ENCODE measurements at regions not wholly inside any gene's neighbourhood (a gene's known extent, or its start where the extent isn't known, plus 50 kb on each side); places are given as distances from the start of the nearest gene placed in this dataset.

- ChIA-PET CTCF (no interaction called here), POLR2A (interaction anchor here (1.7 kb wide), 1 partner anchor 206 kb away, joined by 5 read pairs; no protein-coding TSS in a partner anchor)
- TF ChIP-seq NFRKB (IDR thresholded peaks at IDR 0.05) (no peak), L3MBTL2 (conservative IDR thresholded peaks at IDR 0.05) (no peak), ELF4 (IDR thresholded peaks at IDR 0.05) (no peak), SP1 (IDR thresholded peaks at IDR 0.05) (no peak), ZNF384 (IDR thresholded peaks at IDR 0.05) (no peak), SUZ12 (IDR thresholded peaks at IDR 0.05) (no peak), HDGF (IDR thresholded peaks at IDR 0.05; ENCODE audit: borderline replicate concordance) (no peak), TARDBP (IDR thresholded peaks at IDR 0.05) (no peak), BHLHE40 (IDR thresholded peaks at IDR 0.05; ENCODE audit: borderline replicate concordance) (no peak), ARNT (IDR thresholded peaks at IDR 0.05) (no peak), FOXK2 (IDR thresholded peaks at IDR 0.05) (no peak), LEF1 (IDR thresholded peaks at IDR 0.05; ENCODE audit: borderline replicate concordance) (no peak), CTBP1 (IDR thresholded peaks at IDR 0.05; ENCODE audit: borderline replicate concordance) (no peak), PKNOX1 (IDR thresholded peaks at IDR 0.05) (no peak), FOXA1 (IDR thresholded peaks at IDR 0.05) (no peak)
- DNase-seq (ENCODE audit: extremely low spot score) = no peak
Observed at GRCh38 chr6:108763931-108764579, 84.2 kb upstream of the ARMC2 start.

GRCh38 chr6:108764580-108764950 lies 83.7 kb upstream of the ARMC2 start:
- DNase-seq (ENCODE audit: extremely low spot score) = no peak
- TF ChIP-seq HDGF (IDR thresholded peaks at IDR 0.05; ENCODE audit: borderline replicate concordance) = no peak
- TF ChIP-seq SUZ12 (IDR thresholded peaks at IDR 0.05) = no peak
- TF ChIP-seq BHLHE40 (IDR thresholded peaks at IDR 0.05; ENCODE audit: borderline replicate concordance) = no peak
- TF ChIP-seq PKNOX1 (IDR thresholded peaks at IDR 0.05) = no peak
- TF ChIP-seq ELF4 (IDR thresholded peaks at IDR 0.05) = no peak
- TF ChIP-seq LEF1 (IDR thresholded peaks at IDR 0.05; ENCODE audit: borderline replicate concordance) = no peak
- TF ChIP-seq L3MBTL2 (conservative IDR thresholded peaks at IDR 0.05) = no peak
- TF ChIP-seq TARDBP (IDR thresholded peaks at IDR 0.05) = no peak
- no peak for TF ChIP-seq FOXA1 (IDR thresholded peaks at IDR 0.05)
- no peak for TF ChIP-seq FOXM1 (IDR thresholded peaks at IDR 0.05; ENCODE audit: borderline replicate concordance)
- TF ChIP-seq ARNT (IDR thresholded peaks at IDR 0.05) = no peak
- TF ChIP-seq FOXK2 (IDR thresholded peaks at IDR 0.05) = no peak
- no peak for TF ChIP-seq CTBP1 (IDR thresholded peaks at IDR 0.05; ENCODE audit: borderline replicate concordance)
- POLR2A ChIA-PET = no interaction called here
- CTCF ChIA-PET = no interaction called here

- DNase-seq (ENCODE audit: extremely low spot score) = no peak
- CTCF ChIA-PET = no interaction called here
- TF ChIP-seq FOXM1 (IDR thresholded peaks at IDR 0.05; ENCODE audit: borderline replicate concordance) (no peak), SUZ12 (IDR thresholded peaks at IDR 0.05) (no peak), ARNT (IDR thresholded peaks at IDR 0.05) (no peak), LEF1 (IDR thresholded peaks at IDR 0.05; ENCODE audit: borderline replicate concordance) (no peak), FOXA1 (IDR thresholded peaks at IDR 0.05) (no peak), ELF4 (IDR thresholded peaks at IDR 0.05) (no peak), SP1 (IDR thresholded peaks at IDR 0.05) (no peak), NFRKB (IDR thresholded peaks at IDR 0.05) (no peak), TARDBP (IDR thresholded peaks at IDR 0.05) (no peak), PKNOX1 (IDR thresholded peaks at IDR 0.05) (no peak), FOXK2 (IDR thresholded peaks at IDR 0.05) (no peak), BHLHE40 (IDR thresholded peaks at IDR 0.05; ENCODE audit: borderline replicate concordance) (no peak), L3MBTL2 (conservative IDR thresholded peaks at IDR 0.05) (no peak), ZNF384 (IDR thresholded peaks at IDR 0.05) (no peak), CTBP1 (IDR thresholded peaks at IDR 0.05; ENCODE audit: borderline replicate concordance) (no peak), HDGF (IDR thresholded peaks at IDR 0.05; ENCODE audit: borderline replicate concordance) (no peak)
- POLR2A ChIA-PET = no interaction called here
Observed at GRCh38 chr6:108765495-108765894, 82.7 kb upstream of the ARMC2 start.

- DNase-seq (ENCODE audit: extremely low spot score) = no peak
- TF ChIP-seq LEF1 (IDR thresholded peaks at IDR 0.05; ENCODE audit: borderline replicate concordance) (no peak), NFRKB (IDR thresholded peaks at IDR 0.05) (no peak), PKNOX1 (IDR thresholded peaks at IDR 0.05) (no peak), CTBP1 (IDR thresholded peaks at IDR 0.05; ENCODE audit: borderline replicate concordance) (no peak), ELF4 (IDR thresholded peaks at IDR 0.05) (no peak), L3MBTL2 (conservative IDR thresholded peaks at IDR 0.05) (no peak), ZNF384 (IDR thresholded peaks at IDR 0.05) (no peak), FOXA1 (IDR thresholded peaks at IDR 0.05) (no peak), FOXK2 (IDR thresholded peaks at IDR 0.05) (no peak), FOXM1 (IDR thresholded peaks at IDR 0.05; ENCODE audit: borderline replicate concordance) (no peak), TARDBP (IDR thresholded peaks at IDR 0.05) (no peak), BHLHE40 (IDR thresholded peaks at IDR 0.05; ENCODE audit: borderline replicate concordance) (no peak), SP1 (IDR thresholded peaks at IDR 0.05) (no peak), HDGF (IDR thresholded peaks at IDR 0.05; ENCODE audit: borderline replicate concordance) (no peak), ARNT (IDR thresholded peaks at IDR 0.05) (no peak), SUZ12 (IDR thresholded peaks at IDR 0.05) (no peak)
- ChIA-PET POLR2A (interaction anchor here (1.0 kb wide), 1 partner anchor 208 kb away, joined by 3 read pairs; no protein-coding TSS in a partner anchor), CTCF (no interaction called here)
Observed at GRCh38 chr6:108766419-108766818, 81.8 kb upstream of the ARMC2 start.

- TF ChIP-seq BHLHE40 (IDR thresholded peaks at IDR 0.05; ENCODE audit: borderline replicate concordance) = no peak
- CTCF ChIA-PET = no interaction called here
- POLR2A ChIA-PET = interaction anchor here (0.6 to 1.0 kb wide), 2 partner anchors 81 to 208 kb away, joined by 3 read pairs; partner anchors contain the start of gene ARMC2
- no peak for DNase-seq (ENCODE audit: extremely low spot score)
Observed at GRCh38 chr6:108766886-108767285, 81.3 kb upstream of the ARMC2 start.

All from HEK293T (cell line).